Skeletal muscle cell (primary cell): ENCODE measurements at regions not wholly inside any gene's neighbourhood (a gene's known extent, or its start where the extent isn't known, plus 50 kb on each side); places are given as distances from the start of the nearest gene placed in this dataset.

Source experiments
- DNase-seq: peaks from one replicate; pipeline ENCODE4 v3.0.0-alpha.2; 2010; ENCODE audit warnings: low read depth
- H3K4me3 ChIP-seq: 2 replicates; pipeline ENCODE4 v1.5.1; 2011; ENCODE audit warnings: low read depth, mild to moderate bottlenecking, control low read depth, low read length, moderate library complexity

- no peak overlapping the region for H3K4me3 ChIP-seq
- DNase-seq: no peak
These were observed 58.3 kb upstream of the STXBP1 start for GRCh38 chr9:127553793-127554192.

- no peak for DNase-seq
- H3K4me3 ChIP-seq: no peak overlapping the region
These were observed 56.9 kb upstream of the STXBP1 start for GRCh38 chr9:127554966-127555839.

GRCh38 chr9:127555840-127556820 is 55.9 kb upstream of the STXBP1 start:
- DNase-seq: peak; percentile 84
- no peak overlapping the region for H3K4me3 ChIP-seq

- DNase-seq: no peak
- no peak overlapping the region for H3K4me3 ChIP-seq
These were observed 55.2 kb upstream of the STXBP1 start for GRCh38 chr9:127556871-127557270.

GRCh38 chr9:127557466-127557869 is 54.6 kb upstream of the STXBP1 start:
- DNase-seq: no peak
- peak overlapping the region; percentile 7 for H3K4me3 ChIP-seq

GRCh38 chr9:127557998-127558546 is 54.0 kb upstream of the STXBP1 start:
- peak overlapping the region; percentile 7 for H3K4me3 ChIP-seq
- DNase-seq: no peak

GRCh38 chr9:127558581-127559246 is 53.4 kb upstream of the STXBP1 start:
- no peak overlapping the region for H3K4me3 ChIP-seq
- no peak for DNase-seq

GRCh38 chr9:127559247-127559680 is 52.8 kb upstream of the STXBP1 start:
- no peak overlapping the region for H3K4me3 ChIP-seq
- DNase-seq: no peak

- DNase-seq: peak; percentile 98
- H3K4me3 ChIP-seq: peak overlapping the region; percentile 18
These were observed 50.4 kb upstream of the STXBP1 start for GRCh38 chr9:127561491-127562278.
